Loucy (cell line): ENCODE measurements at regions not wholly inside any gene's neighbourhood (a gene's known extent, or its start where the extent isn't known, plus 50 kb on each side); places are given as distances from the start of the nearest gene placed in this dataset.

Experiments
- H2AFZ ChIP-seq: fragments of 200-600 bp; sonication (generic); 2 replicates; pipeline ENCODE4 v1.6.0; 2016; ENCODE audit warnings: antibody characterized with exemption, mild to moderate bottlenecking, low read length, moderate library complexity
- H3F3A ChIP-seq: fragments of 200-600 bp; 2 replicates; pipeline ENCODE4 v1.6.0; 2016; ENCODE audit warnings: antibody characterized with exemption, low read depth, mild to moderate bottlenecking
- H3K27me3 ChIP-seq: fragments of 200-600 bp; sonication (generic); 2 replicates; pipeline ENCODE4 v1.6.1; 2014; ENCODE audit warnings: low read length, mild to moderate bottlenecking; ENCODE audit not compliant: insufficient read depth, poor library complexity, severe bottlenecking
- H3K36me3 ChIP-seq: fragments of 200-600 bp; sonication (generic); 2 replicates; pipeline ENCODE4 v1.6.1; 2016; ENCODE audit warnings: low read length; ENCODE audit not compliant: insufficient read depth
- H3K4me1 ChIP-seq: fragments of 200-600 bp; sonication (generic); 2 replicates; pipeline ENCODE4 v1.5.1; 2014; ENCODE audit warnings: low read length, mild to moderate bottlenecking; ENCODE audit not compliant: insufficient read depth, poor library complexity, severe bottlenecking
- H3K4me2 ChIP-seq: fragments of 200-600 bp; sonication (generic); 2 replicates; pipeline ENCODE4 v1.6.0; 2014; ENCODE audit warnings: antibody characterized with exemption, low read length, low read depth, mild to moderate bottlenecking; ENCODE audit not compliant: poor library complexity, severe bottlenecking
- H3K4me3 ChIP-seq: fragments of 200-600 bp; sonication (generic); 2 replicates; pipeline ENCODE4 v1.5.1; 2014; ENCODE audit warnings: low read length, mild to moderate bottlenecking, mixed read lengths; ENCODE audit not compliant: poor library complexity, severe bottlenecking
- H3K79me2 ChIP-seq: fragments of 200-600 bp; sonication (generic); 2 replicates; pipeline ENCODE4 v1.6.1; 2014; ENCODE audit warnings: low read length; ENCODE audit not compliant: insufficient read depth
- H3K9ac ChIP-seq: fragments of 200-600 bp; sonication (generic); 2 replicates; pipeline ENCODE4 v1.6.0; 2014; ENCODE audit warnings: mild to moderate bottlenecking, low read depth, low read length, moderate library complexity; ENCODE audit not compliant: poor library complexity, severe bottlenecking
- H3K9me2 ChIP-seq: fragments of 200-600 bp; sonication (generic); replicated peaks from 2 replicates; pipeline ENCODE4 v1.6.1; 2016; ENCODE audit warnings: low read depth, low read length, mixed read lengths
- H3K9me3 ChIP-seq: fragments of 200-600 bp; sonication (generic); 2 replicates; pipeline ENCODE4 v1.6.1; 2014; ENCODE audit warnings: mild to moderate bottlenecking, antibody characterized with exemption, low read length, low read depth; ENCODE audit not compliant: insufficient read depth
- H4K20me1 ChIP-seq: fragments of 200-600 bp; sonication (generic); 2 replicates; pipeline ENCODE4 v1.6.0; 2014; ENCODE audit warnings: antibody characterized with exemption, low read length, mild to moderate bottlenecking; ENCODE audit not compliant: insufficient read depth, poor library complexity, severe bottlenecking
- CTCF ChIP-seq: fragments of 200-600 bp; sonication (generic); conservative IDR thresholded peaks from 2 replicates; pipeline ENCODE4 v1.5.1; 2014; ENCODE audit warnings: mild to moderate bottlenecking, antibody characterized with exemption, low read length
- EZH2phosphoT487 ChIP-seq: fragments of 200-600 bp; IDR thresholded peaks from 2 replicates; pipeline ENCODE4 v1.6.1; 2018; ENCODE audit warnings: antibody characterized with exemption, mild to moderate bottlenecking, moderate library complexity, borderline replicate concordance

- Histone ChIP-seq H3K9me3 (no peaks in the 10 kb centered on the region), H3K4me1 (no peaks in the 10 kb centered on the region), H3K27me3 (no peaks in the 10 kb centered on the region), H3K4me2 (no peak overlapping the region), H2AFZ (no peak overlapping the region), H3K36me3 (no peaks in the 10 kb centered on the region), H3K9ac (no peak overlapping the region), H3K79me2 (no peaks in the 10 kb centered on the region), H4K20me1 (no peaks in the 10 kb centered on the region), H3K4me3 (no peak overlapping the region), H3K9me2 (no peaks in the 10 kb centered on the region), H3F3A (no peaks in the 10 kb centered on the region)
- no peak for TF ChIP-seq EZH2phosphoT487
- TF ChIP-seq CTCF: no peak
Measured at GRCh38 chr1:199665371-199665770, 362.1 kb upstream of the NR5A2 start.

GRCh38 chr1:199667089-199667488 lies 360.4 kb upstream of the NR5A2 start:
- Histone ChIP-seq H4K20me1 (no peaks in the 10 kb centered on the region), H2AFZ (no peak overlapping the region)

GRCh38 chr1:199669916-199670315 lies 357.6 kb upstream of the NR5A2 start:
- H4K20me1 ChIP-seq: no peaks in the 10 kb centered on the region
- no peak overlapping the region for H3K9ac ChIP-seq
- TF ChIP-seq CTCF (no peak), EZH2phosphoT487 (no peak)
- no peak overlapping the region for H3K4me2 ChIP-seq
- no peaks in the 10 kb centered on the region for H3K79me2 ChIP-seq
- H3F3A ChIP-seq: no peaks in the 10 kb centered on the region
- H3K9me2 ChIP-seq: no peaks in the 10 kb centered on the region
- H3K27me3 ChIP-seq: no peaks in the 10 kb centered on the region
- no peaks in the 10 kb centered on the region for H3K36me3 ChIP-seq
- H3K9me3 ChIP-seq: no peaks in the 10 kb centered on the region
- no peaks in the 10 kb centered on the region for H3K4me1 ChIP-seq
- no peak overlapping the region for H2AFZ ChIP-seq
- H3K4me3 ChIP-seq: no peak overlapping the region

More at GRCh38 chr1:199667089-199667488, 360.4 kb upstream of the NR5A2 start:
- Histone ChIP-seq H3K4me2 (no peak overlapping the region), H3F3A (no peaks in the 10 kb centered on the region), H3K27me3 (no peaks in the 10 kb centered on the region), H3K9me3 (no peaks in the 10 kb centered on the region), H3K4me1 (no peaks in the 10 kb centered on the region), H3K9ac (no peak overlapping the region), H3K9me2 (no peaks in the 10 kb centered on the region), H3K4me3 (no peak overlapping the region), H3K36me3 (no peaks in the 10 kb centered on the region), H3K79me2 (no peaks in the 10 kb centered on the region)
- TF ChIP-seq EZH2phosphoT487 (no peak), CTCF (no peak)
